Mucosa of descending colon (tissue), 3 donors: ENCODE measurements at regions not wholly inside any gene's neighbourhood (a gene's known extent, or its start where the extent isn't known, plus 50 kb on each side); places are given as distances from the start of the nearest gene placed in this dataset.
A peak's percentile ranks its signal among the peaks of the same experiment; 100 is the strongest.

Experiments
- ATAC-seq: fragments of 200-7000 bp; cut with Tn5 transposase; one replicate; pipeline ENCODE4 v1.9.1; 2020; ENCODE audit warnings: mild to moderate bottlenecking, moderate library complexity
- DNase-seq, 3 donors: peaks; one replicate each; pipeline ENCODE4 v3.0.0-alpha.2; 2020
- H3K36me3 ChIP-seq: fragments of 200-600 bp; one replicate; pipeline ENCODE4 v1.8.0; 2021; ENCODE audit warnings: low read depth, mild to moderate bottlenecking
- H3K4me1 ChIP-seq: fragments of 200-600 bp; one replicate; pipeline ENCODE4 v1.8.0; 2021; ENCODE audit warnings: low read depth, mild to moderate bottlenecking
- H3K4me3 ChIP-seq: fragments of 200-600 bp; one replicate; pipeline ENCODE4 v1.8.0; 2021; ENCODE audit warnings: mild to moderate bottlenecking
- H3K9me3 ChIP-seq: fragments of 200-600 bp; one replicate; pipeline ENCODE4 v1.8.0; 2021; ENCODE audit warnings: mild to moderate bottlenecking
- CTCF ChIP-seq: fragments of 200-600 bp; IDR thresholded peaks from one replicate; pipeline ENCODE4 v1.8.0; 2022; ENCODE audit warnings: antibody characterized with exemption, mild to moderate bottlenecking
- intact Hi-C, 2 donors: fragments of 100-400 bp; cut with DNase I in 1 of 2; cut with micrococcal nuclease in 1 of 2; formaldehyde crosslinking; loops; one replicate each; pipeline versions ENCODE4 v1.11.0 to v1.11.1; 2022; cut with DNase I, micrococcal nuclease
- donor health status: DM: no; HTN: no; CAD: no; lungs with moderate emphysema.
- donor health status: DM: no; HTN: no; CAD: no.
- donor health status: DM: no; HTN: yes; CAD: no.

GRCh38 chr14:22089940-22090339, 416.3 kb upstream of the OR4E1 start:
- no peaks in the 10 kb centered on the region for H3K36me3 ChIP-seq
- ATAC-seq (no peak), DNase-seq (no peak)
- no peak for TF ChIP-seq CTCF
- no peaks in the 10 kb centered on the region for H3K9me3 ChIP-seq
- no peak overlapping the region for H3K4me3 ChIP-seq
- no peaks in the 10 kb centered on the region for H3K4me1 ChIP-seq
- intact Hi-C loops = no loop called here

GRCh38 chr14:22088614-22089342, 415.2 kb upstream of the OR4E1 start:
- intact Hi-C loops = no loop called here
- ATAC-seq (no peak), DNase-seq (no peak)
- Histone ChIP-seq H3K36me3 (no peaks in the 10 kb centered on the region), H3K4me3 (no peak overlapping the region), H3K9me3 (no peaks in the 10 kb centered on the region), H3K4me1 (no peaks in the 10 kb centered on the region)
- no peak for TF ChIP-seq CTCF

- Histone ChIP-seq H3K36me3 (no peaks in the 10 kb centered on the region), H3K9me3 (no peaks in the 10 kb centered on the region), H3K4me3 (no peak overlapping the region), H3K4me1 (no peaks in the 10 kb centered on the region)
- no peak for DNase-seq
- TF ChIP-seq CTCF = no peak
- intact Hi-C loops = no loop called here
- ATAC-seq = no peak
These were observed 412.5 kb upstream of the OR4E1 start for GRCh38 chr14:22086131-22086530.

GRCh38 chr14:22084393-22085281, 411.0 kb upstream of the OR4E1 start:
- DNase-seq = peak in 1 of 3 donors; percentile 50
- H3K9me3 ChIP-seq = no peaks in the 10 kb centered on the region
- no peak overlapping the region for H3K4me3 ChIP-seq
- H3K36me3 ChIP-seq = no peaks in the 10 kb centered on the region
- intact Hi-C loops = no loop called here
- ATAC-seq = no peak
- peak; percentile 38 for TF ChIP-seq CTCF
- H3K4me1 ChIP-seq = no peaks in the 10 kb centered on the region

GRCh38 chr14:22081337-22081736, 407.7 kb upstream of the OR4E1 start:
- no peak for TF ChIP-seq CTCF
- no peaks in the 10 kb centered on the region for H3K36me3 ChIP-seq
- intact Hi-C loops = no loop called here
- no peak overlapping the region for H3K4me3 ChIP-seq
- no peak for ATAC-seq
- no peaks in the 10 kb centered on the region for H3K9me3 ChIP-seq
- DNase-seq = no peak
- no peaks in the 10 kb centered on the region for H3K4me1 ChIP-seq
